Heart right ventricle (tissue), 16 donors: ENCODE measurements at regions not wholly inside any gene's neighbourhood (a gene's known extent, or its start where the extent isn't known, plus 50 kb on each side); places are given as distances from the start of the nearest gene placed in this dataset.

Experiments used
- ATAC-seq, 8 donors: fragments of 200-7000 bp; cut with Tn5 transposase; one replicate each; pipeline ENCODE4 v1.9.1; 2020; ENCODE audit warnings: mild to moderate bottlenecking in 8 of 8, moderate library complexity in 8 of 8, moderate number of reproducible peaks in 1 of 8
- DNase-seq, 2 donors: peaks; one replicate each; pipeline ENCODE4 v3.0.0-alpha.2; 2020
- H3K27ac ChIP-seq, 10 donors: fragments of 200-600 bp; sonication (generic) in 2 of 10; one replicate each; pipeline versions ENCODE4 v1.5.0 to v1.8.0; 2020 to 2022; ENCODE audit warnings: mild to moderate bottlenecking in 3 of 10
- H3K27me3 ChIP-seq, 7 donors: fragments of 200-600 bp; one replicate each; pipeline ENCODE4 v1.8.0; 2021 to 2022; ENCODE audit warnings: mild to moderate bottlenecking in 2 of 7
- H3K36me3 ChIP-seq, 9 donors: fragments of 200-600 bp; sonication (generic) in 1 of 9; one replicate each; pipeline versions ENCODE4 v1.5.0 to v1.8.0; 2020 to 2022; ENCODE audit warnings: mild to moderate bottlenecking in 2 of 9
- H3K4me1 ChIP-seq, 9 donors: fragments of 200-600 bp; sonication (generic) in 1 of 9; one replicate each; pipeline versions ENCODE4 v1.5.0 to v1.8.0; 2020 to 2022; ENCODE audit warnings: mild to moderate bottlenecking in 4 of 9
- H3K4me3 ChIP-seq, 10 donors: fragments of 200-600 bp; sonication (generic) in 2 of 10; one replicate each; pipeline versions ENCODE4 v1.5.0 to v1.8.0; 2020 to 2022; ENCODE audit warnings: mild to moderate bottlenecking in 7 of 10, moderate library complexity in 2 of 10
- H3K9me3 ChIP-seq, 11 donors: fragments of 200-600 bp in 10 of 11; sonication (generic) in 2 of 11; one replicate each; pipeline versions ENCODE4 v1.5.0 to v1.8.0; 2013 to 2022; ENCODE audit warnings: mild to moderate bottlenecking in 2 of 11, control low read depth in 1 of 11, moderate library complexity in 1 of 11
- WGBS, 2 donors: extraction: QIAGEN DNeasy Blood & Tissue Kit; methylation state at CpG; one replicate each; pipeline ENCODE4 v1.1.7; 2013; ENCODE audit warnings: inconsistent platforms in 1 of 2; 5-methylcytosine and 5-hydroxymethylcytosine counted together
- intact Hi-C, 10 donors: fragments of 100-400 bp; cut with DNase I; formaldehyde crosslinking; loops; one replicate each; pipeline versions ENCODE4 v1.11.1 to v1.14.2; 2022
- TF ChIP-seq, protein P1 (sequence below), 9 donors: fragments of 200-600 bp; sonication (generic) in 2 of 9; IDR thresholded peaks; one replicate each; pipeline versions ENCODE4 v1.5.0 to v1.8.0; 2021 to 2022; ENCODE audit warnings: antibody characterized with exemption in 9 of 9, mild to moderate bottlenecking in 5 of 9, moderate library complexity in 1 of 9
- donor health status: Arrhythmogenic right ventricular cardiomyopathy.
- donor health status: ischemic (EF 13 %, LVEDD 7.1; RV severe dilation, severe dysfunction).
- donor health status: healthy with polysubstance abuse.
- donor health status: DM: no; HTN: yes; CAD: no.
- donor health status: DM: no; HTN: no; CAD: no.
- donor health status: ischemic (EF 25% LVEDD 6.9; RV normal size, moderate dysfunction).
- donor health status: ischemic (EF 25% LVEDD 5.7; RV mildly dilated, moderate dysfunction).
- donor health status: healthy.
- donor health status: DM: yes; HTN: yes; CAD: no.
- donor health status: Ischemic cardiomyopathy.
- donor health status: ischemic (EF 35%, LVEDD 5.7; RV mildly dilated, moderate dysfunction).
- donor health status: nonischemic (EF 11% LVEDD 7.7; RV severe dilation, severe dysfunction).
- donor health status: DM: yes; HTN: yes; CAD: no.
- donor health status: PGD.
- donor health status: ischemic (EF 29% LVEDD 5.4; RV normal size, mild dysfunction).
- donor health status: nonischemic (EF 23%, LVEDD 6.1; RV moderate dilation, normal function).

DNA sequence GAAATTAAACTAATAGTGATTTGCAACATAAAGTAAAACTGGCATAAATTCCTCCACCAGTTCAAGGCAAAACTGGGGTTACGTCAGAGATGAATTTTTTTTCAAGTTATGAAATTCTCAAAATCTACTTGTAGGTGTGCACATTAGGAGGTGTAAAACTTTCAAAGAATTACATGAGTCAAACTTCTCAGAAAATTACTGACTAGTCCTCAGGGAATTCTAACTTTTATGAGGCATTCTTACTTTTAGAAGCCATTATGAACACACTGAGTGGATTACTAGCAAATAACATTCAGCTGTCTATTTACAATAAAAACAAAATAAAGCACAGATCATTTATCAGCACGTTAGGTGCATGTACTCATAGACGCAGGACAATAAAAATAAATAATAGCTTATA, 348.7 kb downstream of the CDH11 start:
- Histone ChIP-seq H3K9me3 (peaks cover 0 to 12% (median 0%) of the 10 kb centered on the region in 11 donors), H3K36me3 (no peaks in the 10 kb centered on the region), H3K27ac (no peak overlapping the region), H3K4me1 (no peaks in the 10 kb centered on the region), H3K4me3 (no peak overlapping the region), H3K27me3 (no peaks in the 10 kb centered on the region)
- DNase-seq (no peak), ATAC-seq (no peak)
- intact Hi-C loops, result no loop called here
- TF ChIP-seq, protein P1, sequence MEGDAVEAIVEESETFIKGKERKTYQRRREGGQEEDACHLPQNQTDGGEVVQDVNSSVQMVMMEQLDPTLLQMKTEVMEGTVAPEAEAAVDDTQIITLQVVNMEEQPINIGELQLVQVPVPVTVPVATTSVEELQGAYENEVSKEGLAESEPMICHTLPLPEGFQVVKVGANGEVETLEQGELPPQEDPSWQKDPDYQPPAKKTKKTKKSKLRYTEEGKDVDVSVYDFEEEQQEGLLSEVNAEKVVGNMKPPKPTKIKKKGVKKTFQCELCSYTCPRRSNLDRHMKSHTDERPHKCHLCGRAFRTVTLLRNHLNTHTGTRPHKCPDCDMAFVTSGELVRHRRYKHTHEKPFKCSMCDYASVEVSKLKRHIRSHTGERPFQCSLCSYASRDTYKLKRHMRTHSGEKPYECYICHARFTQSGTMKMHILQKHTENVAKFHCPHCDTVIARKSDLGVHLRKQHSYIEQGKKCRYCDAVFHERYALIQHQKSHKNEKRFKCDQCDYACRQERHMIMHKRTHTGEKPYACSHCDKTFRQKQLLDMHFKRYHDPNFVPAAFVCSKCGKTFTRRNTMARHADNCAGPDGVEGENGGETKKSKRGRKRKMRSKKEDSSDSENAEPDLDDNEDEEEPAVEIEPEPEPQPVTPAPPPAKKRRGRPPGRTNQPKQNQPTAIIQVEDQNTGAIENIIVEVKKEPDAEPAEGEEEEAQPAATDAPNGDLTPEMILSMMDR (IDR thresholded peaks at IDR 0.05), result no peak
- whole genome bisulfite sequencing, 2 donors, result 85 to 92% methylated on average over 3 of the region's 3 CpGs

DNA sequence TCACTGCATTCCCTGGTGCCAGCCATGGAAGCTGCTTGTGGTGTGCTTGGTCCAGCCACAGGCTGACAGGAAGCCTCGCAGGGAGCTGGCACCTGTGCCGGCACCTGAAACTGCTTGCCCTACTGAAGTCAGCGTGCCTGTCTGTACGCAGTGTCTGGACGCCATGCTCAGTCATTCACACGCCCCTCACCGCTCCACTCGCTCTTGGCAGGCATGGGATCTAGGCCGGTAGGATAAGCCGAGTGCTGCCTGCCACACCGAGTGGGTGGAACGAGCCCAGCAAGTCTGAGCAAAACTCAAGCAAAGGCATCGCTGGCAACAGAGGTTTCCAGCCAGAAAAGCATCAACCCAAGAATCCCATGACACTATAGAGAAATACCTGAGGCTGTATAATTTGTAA, 350.6 kb downstream of the CDH11 start:
- no peak overlapping the region for H3K27ac ChIP-seq
- H3K4me3 ChIP-seq, result no peak overlapping the region
- peaks cover 0 to 5% (median 0%) of the 10 kb centered on the region in 11 donors for H3K9me3 ChIP-seq
- ATAC-seq, result no peak
- whole genome bisulfite sequencing, 2 donors, result 92 to 96% methylated on average over 13 of the region's 13 CpGs
- H3K4me1 ChIP-seq, result no peaks in the 10 kb centered on the region
- TF ChIP-seq, protein P1 (IDR thresholded peaks at IDR 0.05), result no peak
- intact Hi-C loops, result no loop called here
- no peak for DNase-seq
- H3K36me3 ChIP-seq, result no peaks in the 10 kb centered on the region
- no peaks in the 10 kb centered on the region for H3K27me3 ChIP-seq

DNA sequence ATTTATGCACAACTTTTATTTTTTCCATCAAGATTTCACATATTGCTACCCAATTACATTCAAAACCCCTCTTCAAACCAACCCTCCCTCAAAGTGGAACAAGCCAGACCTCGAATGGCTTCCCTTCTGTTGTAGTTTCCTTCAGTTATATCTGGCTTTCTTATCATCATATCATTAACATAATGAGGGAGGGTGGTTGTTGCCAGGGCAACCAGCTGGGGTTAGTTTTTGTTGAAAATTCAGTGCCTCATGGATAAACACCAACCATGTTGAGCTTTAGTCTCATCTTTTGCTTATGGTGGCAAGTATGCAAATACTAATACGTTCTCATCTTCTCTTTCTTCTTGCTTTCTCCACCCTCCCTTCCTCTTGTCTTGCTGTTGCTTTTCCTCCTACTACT, 359.7 kb downstream of the CDH11 start:
- WGBS, 2 donors, result 68 to 74% methylated on average over 2 of the region's 2 CpGs

DNA sequence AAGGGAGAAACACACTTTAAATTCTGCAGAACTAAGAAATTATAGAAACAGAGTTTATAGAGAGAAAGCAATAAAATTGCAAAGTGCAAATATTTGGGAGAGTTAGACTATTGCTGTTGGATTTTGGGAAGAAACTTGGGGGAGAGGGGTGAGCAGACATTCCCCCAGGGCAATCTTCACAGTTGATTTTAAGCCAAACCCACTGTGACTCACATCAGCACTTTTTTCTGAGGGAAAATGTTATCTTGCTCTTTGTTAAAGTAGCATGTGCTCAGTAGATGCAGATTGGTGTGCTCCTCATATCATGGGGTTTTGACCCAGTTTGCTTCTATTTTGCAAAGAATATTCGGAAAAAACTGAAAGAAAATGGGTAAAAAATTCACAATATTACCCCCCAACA, 367.6 kb downstream of the CDH11 start:
- no peak for ATAC-seq
- H3K36me3 ChIP-seq, result no peaks in the 10 kb centered on the region
- WGBS, 2 donors, result 69 to 74% methylated on average over 1 of the region's 1 CpG
- no peak overlapping the region for H3K4me3 ChIP-seq
- H3K9me3 ChIP-seq, result no peaks in the 10 kb centered on the region
- H3K4me1 ChIP-seq, result no peaks in the 10 kb centered on the region
- no peak overlapping the region for H3K27ac ChIP-seq
- no peak for DNase-seq
- H3K27me3 ChIP-seq, result no peaks in the 10 kb centered on the region
- intact Hi-C loops, result no loop called here
- TF ChIP-seq, protein P1 (IDR thresholded peaks at IDR 0.05), result no peak

More for the DNA sequence above, 359.7 kb downstream of the CDH11 start:
- Histone ChIP-seq H3K4me3 (no peak overlapping the region), H3K4me1 (no peaks in the 10 kb centered on the region), H3K27me3 (no peaks in the 10 kb centered on the region), H3K9me3 (no peaks in the 10 kb centered on the region), H3K36me3 (no peaks in the 10 kb centered on the region), H3K27ac (no peak overlapping the region)
- no peak for DNase-seq
- intact Hi-C loops, result no loop called here
- ATAC-seq, result no peak
- TF ChIP-seq, protein P1 (IDR thresholded peaks at IDR 0.05), result no peak

DNA sequence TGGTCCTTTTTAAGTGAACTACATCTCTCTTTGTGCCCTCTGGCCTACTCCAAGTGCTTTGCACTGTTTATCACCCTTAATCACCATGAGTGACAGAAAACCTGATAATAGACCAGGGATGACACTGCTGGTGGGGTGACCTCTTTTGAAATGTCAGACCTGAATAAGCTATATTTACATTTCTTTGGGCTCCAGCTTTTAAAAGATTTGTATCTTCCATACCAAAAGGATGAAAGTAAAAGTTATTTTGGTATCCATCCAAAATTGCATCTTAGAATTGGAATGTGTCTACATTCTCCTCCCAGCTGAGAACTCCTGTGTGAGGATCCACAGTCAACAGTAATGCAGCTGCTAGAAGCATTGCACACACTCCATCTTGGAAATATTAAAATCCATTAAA, 370.0 kb downstream of the CDH11 start:
- TF ChIP-seq, protein P1 (IDR thresholded peaks at IDR 0.05), result no peak
- ATAC-seq (no peak), DNase-seq (no peak)
- H3K4me3 ChIP-seq, result no peak overlapping the region
- no peaks in the 10 kb centered on the region for H3K9me3 ChIP-seq
- no peaks in the 10 kb centered on the region for H3K4me1 ChIP-seq
- intact Hi-C loops, result no loop called here
- no peaks in the 10 kb centered on the region for H3K36me3 ChIP-seq
- no peaks in the 10 kb centered on the region for H3K27me3 ChIP-seq
- H3K27ac ChIP-seq, result no peak overlapping the region
